OCI-M2 (cell line): ENCODE measurements at regions not wholly inside any gene's neighbourhood (a gene's known extent, or its start where the extent isn't known, plus 50 kb on each side); places are given as distances from the start of the nearest gene placed in this dataset.
"Not testable (repeated sequence)": the region's sequence is repeated elsewhere in the genome, so short reads cannot be mapped to it uniquely, and the experiment has no call there.

Source experiments
- DNase-seq: peaks from one replicate; lab custom pipeline; 2025; ENCODE audit not compliant: unreplicated experiment; lab: John Stamatoyannopoulos, UW

DNA sequence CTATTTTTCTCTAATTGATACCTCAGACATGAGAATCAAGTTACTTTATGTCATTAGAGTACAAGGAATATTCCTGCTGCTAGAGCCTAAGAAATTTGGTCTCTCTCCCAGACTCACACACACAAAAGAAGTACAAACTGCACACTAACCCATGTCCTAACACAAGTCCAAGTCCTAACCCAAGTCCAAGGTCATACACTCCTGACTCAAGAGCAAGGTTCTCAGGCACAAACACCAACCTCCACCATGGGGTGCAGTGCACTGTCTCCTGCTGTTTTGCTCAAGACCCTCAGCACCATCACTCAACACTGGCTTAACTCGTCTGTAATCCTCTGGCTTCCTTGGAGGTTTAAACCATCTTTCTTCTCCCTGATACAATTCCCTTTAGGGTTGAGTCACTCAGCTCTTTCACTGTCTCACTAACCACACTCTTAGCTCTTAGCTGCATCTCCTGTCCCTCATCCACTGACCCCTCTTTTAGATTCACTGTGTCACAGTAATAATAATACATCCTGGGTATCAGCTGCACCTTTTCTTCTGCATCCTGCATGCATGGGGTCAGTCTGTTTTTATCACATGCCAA lies 129.8 kb downstream of the BCL2L11 start:
- no peak for DNase-seq

DNA sequence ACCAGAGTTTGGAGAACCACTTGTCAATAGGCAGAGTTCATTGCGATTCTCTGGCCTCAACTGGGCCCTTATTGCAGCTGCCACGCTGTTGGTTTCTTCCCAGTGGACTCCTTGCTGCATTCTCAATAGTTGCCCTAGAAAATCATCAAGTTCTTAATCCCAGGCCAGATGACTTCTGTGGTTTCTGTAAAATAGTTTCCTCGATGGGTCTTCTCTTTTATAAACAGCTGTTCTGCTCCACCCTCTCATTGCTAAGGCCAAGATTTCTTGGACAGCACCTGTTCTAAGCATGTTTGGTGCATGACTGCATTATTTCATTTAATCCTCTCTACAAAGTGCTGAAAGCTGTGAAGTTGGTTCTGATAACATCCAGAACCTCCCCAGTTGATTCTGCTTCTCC lies 131.0 kb downstream of the BCL2L11 start:
- DNase-seq: no peak

DNA sequence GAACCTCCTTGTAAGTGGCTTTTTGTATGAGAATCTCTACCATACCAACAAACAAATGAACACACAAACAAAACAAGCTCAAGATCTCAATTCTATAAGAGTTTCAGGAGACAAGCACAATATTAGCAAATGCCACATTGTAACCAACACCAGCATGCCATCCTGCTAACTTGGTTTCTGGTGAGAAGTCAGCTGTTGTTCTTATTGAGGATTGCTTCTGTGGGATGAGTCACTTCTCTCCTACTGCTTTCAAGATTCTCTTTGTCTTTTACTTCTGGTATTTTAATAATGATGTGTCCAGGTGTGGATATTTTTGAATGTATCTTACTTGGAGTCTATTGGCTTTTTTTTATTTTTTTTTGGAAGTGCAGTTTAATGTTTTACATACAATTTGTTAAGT lies 131.7 kb downstream of the BCL2L11 start:
- no peak for DNase-seq

DNA sequence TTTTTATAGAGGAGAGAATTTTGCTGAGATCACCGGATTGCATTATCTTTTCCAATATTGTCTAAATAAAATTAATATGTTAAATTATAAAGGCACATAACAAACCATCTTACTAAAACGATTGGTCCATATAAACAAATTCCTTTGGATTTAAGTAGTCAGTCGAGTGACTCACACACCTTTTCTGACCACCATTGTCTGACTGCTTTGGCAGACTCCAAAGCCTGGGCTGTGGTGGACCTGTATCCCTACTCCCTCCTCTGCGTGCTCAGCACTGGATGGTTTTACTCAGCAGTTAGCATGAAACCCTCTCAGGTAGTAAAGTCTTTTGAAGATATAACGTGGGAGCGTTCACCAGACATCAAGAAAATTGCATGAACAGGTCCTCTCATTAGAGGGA lies 134.2 kb downstream of the BCL2L11 start:
- not testable (repeated sequence) for DNase-seq

DNA sequence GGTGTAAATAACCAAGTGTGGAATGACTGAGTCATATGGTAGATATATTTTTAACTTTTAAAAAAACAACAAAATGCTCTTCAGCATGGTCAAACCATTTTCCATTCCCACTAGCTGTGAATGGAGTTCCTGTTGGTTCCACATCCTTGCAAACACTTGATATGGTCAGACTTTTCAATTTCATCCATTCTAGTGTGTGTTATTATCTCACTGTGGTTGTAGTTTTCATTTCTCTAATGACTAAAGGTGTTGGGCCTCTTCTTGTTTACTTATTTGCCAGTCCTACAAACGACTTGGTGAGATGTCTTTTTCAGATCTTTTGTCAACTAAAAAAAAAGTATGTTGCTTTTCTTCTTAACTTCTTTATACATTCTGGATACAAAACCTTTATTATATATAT lies 135.9 kb downstream of the BCL2L11 start:
- DNase-seq: not testable (repeated sequence)

DNA sequence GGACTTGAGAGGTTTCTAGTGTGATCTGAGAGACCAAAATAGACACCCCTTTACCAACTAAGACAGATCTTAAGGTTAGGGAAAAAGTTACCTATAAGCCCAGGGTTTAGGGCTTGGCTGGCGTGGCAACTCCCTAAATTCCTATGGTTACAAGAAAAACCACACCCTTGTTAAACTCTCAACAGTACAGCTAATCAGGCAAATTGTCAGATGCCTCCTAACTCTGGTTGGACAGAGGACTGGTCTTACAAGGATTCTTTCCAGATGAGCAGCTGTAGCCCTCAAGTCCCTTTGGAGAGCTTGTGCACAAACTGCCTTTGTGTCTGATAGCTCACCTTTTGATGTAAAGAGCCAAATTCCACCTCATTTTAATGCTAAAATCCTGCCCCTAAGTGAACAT lies 136.9 kb downstream of the BCL2L11 start:
- not testable (repeated sequence) for DNase-seq

DNA sequence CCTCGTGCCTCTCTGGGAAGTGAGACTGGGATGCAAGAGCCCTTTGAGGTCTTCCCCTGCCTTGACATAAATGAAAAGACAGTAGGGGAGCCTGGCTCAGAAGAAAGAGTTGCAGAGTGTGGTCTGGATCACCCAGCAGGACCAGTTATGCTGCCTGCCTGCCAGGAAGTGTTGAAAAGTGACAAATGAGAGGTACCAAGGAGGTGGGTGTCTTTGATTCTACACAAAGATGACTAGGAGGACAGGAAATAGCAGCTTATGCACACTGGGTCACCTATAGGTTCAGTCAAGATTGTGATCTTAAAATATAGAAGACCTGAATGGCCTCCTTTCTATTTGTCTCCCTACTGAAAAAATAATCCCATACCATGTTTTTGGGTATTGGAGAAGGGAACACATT lies 137.6 kb downstream of the BCL2L11 start:
- DNase-seq: not testable (repeated sequence)

DNA sequence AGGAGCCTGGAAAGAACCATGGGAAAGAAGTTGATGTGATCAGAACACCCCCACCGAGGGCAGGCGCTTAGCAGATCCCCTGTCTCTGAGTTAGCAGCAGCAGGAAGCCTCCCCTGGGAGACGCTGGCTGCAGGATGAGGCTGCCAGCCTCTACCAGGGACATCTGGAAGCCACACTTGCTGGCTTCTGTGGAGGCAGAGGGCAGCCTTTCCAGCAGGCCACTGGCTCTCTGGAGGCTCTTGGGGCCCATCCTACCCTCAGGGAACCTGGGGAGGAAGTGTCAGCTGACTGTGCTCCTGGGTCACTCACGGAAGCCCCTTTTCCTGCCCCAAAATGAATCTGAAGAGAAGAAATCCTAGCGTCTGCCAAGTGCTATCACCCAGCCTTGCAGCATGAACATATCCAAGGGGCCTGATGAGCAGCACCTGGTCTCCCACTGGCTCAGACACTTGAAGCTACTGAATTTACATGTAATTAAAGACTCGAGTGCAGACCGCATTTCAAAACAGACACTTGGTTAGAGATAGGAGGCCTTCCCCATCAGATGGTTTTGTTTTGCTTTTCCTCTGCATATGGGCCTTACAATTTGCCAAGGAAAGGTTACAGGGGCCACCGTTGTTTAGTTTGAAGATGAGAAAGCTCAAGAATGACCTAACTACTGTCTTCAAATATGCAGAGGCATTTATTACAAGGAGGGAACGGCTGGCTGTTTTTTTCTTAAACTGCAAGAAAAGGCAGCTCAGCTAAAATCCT lies 142.1 kb downstream of the BCL2L11 start:
- not testable (repeated sequence) for DNase-seq

DNA sequence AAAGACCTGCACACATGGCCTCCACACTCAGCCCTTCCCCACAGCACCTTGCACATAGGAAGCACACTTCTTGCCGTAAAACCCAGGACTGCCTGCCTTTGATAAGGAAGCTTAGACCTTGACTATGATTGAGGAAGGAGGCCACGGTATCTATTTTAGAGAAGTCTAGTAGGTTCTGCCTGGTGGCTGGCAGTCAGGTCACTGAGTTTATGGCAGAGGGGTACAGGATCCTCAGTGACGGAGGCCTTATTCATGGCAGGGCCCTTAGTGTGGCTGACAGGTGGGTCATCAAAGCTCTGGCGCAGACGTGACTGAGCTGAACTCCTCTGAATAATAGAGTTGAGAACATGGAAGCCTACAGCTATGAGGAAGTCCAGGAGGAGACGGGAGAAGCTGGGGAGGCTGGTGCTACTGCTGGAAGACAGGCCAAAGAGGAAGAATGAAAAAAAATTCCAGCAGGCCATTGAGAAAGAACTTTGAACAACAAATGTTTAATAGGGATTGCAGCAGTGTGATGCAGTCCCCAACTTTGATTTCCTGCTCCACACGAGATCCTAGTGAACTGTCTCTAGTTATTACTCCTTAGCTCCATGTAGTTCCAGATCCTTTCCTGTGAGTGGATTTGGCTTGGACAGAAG lies 142.8 kb downstream of the BCL2L11 start:
- not testable (repeated sequence) for DNase-seq

DNA sequence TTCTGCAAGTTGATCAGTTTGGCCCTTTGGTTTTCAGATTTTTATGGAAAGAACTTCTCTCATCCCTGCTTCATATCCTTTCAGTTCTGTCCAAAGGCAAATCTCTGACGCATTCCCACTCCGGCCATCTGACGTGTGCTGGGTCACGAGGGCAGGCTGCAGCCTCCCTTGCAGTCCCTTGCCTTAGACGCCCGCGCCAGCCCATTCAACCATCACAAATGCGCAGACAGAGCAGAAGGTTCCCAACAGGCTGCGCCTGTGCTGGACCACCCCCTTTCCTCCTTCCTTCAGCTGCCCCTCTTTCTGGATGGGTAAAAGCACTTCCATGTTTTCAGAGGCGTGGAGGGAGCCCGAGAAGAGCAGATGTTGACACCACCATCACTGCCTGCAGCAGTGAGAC lies 144.2 kb downstream of the BCL2L11 start:
- DNase-seq: not testable (repeated sequence)

DNA sequence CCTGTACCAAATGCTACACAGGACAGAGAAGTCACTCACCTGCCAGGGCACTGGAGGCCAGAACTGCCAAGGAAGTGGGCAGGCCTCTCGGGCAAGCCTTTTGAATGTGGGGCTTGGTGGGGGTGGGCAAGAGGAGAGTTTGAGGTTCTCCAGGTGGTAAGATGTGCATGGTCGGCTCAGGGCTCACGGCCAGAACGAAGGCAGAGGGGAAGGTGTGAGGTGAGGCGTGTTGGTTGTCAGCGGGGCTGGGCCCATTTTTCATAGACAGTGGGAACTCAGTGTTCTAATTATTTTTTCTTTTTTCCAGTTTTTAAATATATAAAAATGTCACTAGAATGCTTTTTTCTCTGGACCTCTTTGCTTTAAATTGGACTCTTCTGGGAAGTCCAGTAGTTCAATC lies 145.8 kb downstream of the BCL2L11 start:
- DNase-seq: not testable (repeated sequence)

DNA sequence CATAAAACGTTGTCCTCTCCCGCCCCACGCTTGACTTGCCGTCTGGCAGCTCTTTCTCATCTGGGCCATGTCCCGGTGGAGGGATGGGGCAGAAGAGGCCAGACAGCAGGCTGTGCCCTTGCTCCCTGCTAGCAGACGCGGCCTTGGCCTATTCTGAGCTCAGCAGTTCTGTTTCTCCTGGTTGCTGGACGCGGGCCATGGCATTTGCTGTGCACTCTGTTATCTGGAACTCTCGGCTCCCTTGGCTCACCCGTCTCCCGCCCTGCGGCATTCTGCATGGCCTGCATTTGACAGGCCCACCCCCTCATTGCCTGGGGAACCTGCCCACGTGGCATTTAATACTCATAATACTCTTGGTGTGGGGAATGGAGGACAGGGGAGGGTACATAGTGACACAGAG lies 146.3 kb downstream of the BCL2L11 start:
- DNase-seq: not testable (repeated sequence)

DNA sequence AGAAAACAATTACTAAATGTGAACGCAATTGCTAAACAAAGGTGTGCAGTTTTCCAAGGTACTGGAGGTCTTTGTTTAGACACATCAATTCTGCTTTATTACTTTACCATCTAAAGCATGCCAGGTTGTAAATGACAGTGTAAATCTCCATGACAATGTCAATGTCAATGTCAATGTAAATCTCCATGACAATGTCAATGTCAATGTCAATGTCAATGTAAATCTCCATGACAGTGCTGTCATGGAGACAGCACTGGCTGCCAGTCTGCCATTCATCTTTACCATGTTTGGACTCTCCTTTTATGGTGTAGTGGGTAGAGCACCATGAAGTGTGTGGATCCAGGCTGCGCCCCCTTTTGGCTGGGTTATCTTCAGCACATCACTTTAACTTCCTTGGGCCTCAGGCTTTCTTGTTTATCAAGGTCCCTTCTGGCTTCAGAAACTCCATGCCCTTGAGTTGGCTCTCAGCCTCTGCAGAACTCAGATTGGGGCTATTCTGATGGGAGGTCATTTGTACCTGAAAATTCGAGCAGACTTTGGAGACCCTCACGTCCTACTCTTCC lies 149.1 kb downstream of the BCL2L11 start:
- DNase-seq: not testable (repeated sequence)

DNA sequence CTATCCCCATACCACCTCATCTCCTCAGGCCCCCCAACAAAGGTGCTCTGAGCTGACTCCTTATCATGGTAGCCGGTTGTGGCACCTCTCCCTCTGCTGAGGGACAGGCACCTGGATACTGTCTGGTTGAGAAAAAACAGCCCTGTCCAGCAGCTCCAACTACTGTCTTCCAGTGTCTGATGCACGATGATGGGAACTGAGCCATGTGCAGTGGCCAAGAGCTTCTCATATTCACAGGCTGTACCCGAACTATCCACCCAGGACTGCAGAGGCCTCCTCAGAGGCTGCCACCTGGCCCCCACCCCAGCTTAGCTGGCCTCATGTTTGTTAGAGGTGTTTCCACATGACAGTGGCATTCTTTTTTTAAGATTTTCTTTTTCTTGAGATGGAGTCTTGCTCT lies 149.9 kb downstream of the BCL2L11 start:
- not testable (repeated sequence) for DNase-seq

DNA sequence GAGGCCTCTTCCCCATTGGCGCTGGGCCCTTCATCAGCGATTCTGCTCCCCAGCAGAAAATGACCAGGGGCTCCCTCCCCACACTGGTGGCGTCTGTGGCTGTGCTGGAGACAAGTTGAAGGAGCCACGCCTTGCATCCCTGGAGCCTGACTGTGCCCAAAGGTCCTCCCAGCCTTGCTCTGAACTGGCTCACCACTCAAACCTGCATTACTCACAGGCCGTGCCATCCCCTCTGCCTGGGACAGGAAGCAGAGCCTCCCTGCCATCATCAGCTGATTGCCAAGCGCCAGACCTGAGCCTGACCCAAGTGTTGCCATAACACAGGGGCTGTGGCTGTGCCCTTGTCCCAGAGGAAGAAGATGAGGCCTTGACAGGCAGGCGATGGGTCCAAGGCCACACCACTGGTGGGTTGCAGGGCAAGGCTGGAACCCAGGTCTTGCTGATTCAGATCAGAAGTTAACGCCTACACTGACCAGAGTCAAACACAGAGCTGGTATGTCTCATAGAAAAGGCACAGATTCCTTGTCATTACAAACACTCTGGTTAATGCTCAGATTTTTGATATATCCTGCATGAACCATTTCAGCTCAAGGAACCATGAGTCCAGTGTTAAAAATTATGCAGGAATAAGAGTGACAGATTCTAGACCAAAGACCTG lies 151.1 kb downstream of the BCL2L11 start:
- DNase-seq: not testable (repeated sequence)

DNA sequence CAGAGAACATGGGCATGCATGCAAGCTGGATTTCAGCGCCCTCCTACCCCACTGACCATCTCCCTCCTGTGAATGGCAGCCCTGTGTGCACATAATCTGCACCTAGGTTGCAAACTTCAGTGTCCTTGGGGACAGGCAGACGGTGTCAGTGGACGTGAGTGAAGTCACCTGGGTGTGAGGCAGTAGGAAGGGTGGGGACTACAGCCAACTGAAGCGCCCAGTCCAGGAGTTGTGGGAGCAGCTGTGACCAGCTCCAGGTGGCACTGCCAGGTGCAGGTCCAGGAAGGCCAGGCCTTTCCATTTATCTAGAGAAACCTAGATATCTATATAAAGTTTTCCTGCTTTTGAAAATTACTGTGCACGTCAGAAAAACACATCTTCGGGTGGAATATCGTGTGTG lies 152.3 kb downstream of the BCL2L11 start:
- not testable (repeated sequence) for DNase-seq

DNA sequence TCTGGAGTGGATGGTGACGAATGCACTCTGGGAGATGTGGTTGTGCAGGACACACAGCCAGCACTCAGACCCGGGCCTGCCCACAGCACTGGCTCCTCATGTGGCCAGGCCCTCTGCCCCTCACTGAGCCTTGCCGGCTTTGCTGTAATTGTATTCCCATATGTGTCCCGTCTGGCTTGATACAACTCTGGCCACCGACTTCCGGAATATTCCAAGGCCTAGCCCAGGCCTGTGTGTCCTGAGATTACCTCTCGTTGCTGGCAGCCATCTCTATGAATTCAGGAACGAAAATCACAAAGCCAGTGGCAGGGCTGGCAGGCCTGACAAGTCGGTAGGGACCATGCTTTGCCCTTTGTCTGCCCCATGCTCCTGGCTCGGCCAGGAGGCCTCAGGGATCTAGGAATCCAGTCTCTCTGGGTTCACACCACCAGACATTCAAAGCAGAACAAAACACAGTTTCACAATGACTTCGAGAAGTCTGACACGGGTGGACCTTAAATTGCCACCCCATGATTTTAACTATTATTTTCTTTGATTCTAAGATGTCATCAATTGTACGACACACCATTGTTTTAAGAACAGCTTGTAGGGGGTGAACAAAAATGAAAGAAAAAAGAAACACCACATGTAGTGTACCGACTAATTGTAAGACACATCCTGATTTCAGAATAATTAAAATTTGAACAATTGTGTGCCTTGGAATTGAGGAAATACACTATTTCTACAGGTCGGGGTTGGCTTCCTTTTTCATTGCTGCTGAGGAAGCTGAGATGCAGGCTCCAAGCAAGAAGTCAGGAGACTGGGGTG lies 154.5 kb downstream of the BCL2L11 start:
- not testable (repeated sequence) for DNase-seq

DNA sequence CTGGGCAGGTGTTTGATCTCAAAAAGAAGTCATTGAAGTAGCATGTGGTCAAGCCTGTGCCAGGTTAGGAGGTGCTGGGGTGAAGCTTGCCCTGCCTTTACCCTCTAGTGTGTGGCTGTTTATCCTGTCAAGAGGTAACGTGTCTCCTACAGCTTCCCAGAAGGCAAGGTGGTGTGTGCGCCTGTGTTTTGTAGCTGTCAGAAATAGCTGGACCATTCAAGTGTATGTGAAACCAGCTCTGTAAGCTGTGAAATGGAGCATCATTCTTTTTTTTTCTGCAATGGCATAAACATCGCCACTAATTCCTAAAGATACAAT lies 155.1 kb downstream of the BCL2L11 start:
- DNase-seq: not testable (repeated sequence)

DNA sequence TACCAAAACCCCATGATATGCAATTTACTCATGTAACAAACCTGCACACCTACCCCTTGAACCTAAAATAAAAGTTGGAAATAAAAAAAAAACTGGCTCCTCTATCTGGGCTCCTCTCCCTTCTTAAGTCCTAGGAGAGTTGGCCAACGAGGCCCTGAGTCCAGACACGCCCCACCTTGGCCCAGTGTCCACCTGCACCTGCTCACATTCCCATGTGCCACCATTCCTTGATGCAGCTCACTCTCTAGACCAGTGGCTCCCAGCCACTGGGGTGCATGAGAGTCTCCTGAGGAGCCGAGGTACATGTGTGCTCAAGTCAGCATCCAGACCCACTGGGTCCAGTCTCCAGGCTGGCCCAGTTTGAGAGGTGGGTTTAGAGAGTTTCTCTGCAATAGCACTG lies 157.4 kb downstream of the BCL2L11 start:
- not testable (repeated sequence) for DNase-seq

DNA sequence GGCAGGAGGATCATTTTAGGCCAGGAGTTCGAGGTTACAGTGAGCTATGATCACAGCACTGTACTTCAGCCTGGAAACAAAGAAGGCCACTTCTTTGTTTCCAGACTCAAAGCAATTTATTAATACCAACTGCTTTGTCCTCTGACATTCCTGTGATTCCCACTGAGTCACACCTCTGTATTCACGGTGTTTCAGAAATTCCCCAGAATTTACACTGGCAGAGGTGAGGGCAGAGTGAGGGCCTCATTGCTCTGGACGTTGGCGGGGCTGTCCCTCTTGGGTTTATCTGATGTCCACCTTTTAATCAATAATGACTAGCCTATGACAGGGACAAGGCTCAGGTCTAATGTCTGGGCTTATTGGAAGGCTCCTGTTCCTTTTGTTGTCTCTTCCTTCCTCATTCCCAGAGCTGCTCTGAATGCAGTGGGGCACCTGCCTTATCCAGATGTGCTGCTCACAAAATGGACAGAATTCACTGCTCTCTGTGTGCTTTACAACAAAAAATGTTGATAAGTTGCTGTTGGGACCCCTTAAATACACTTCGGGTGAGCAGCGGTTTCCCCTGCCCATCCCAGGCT lies 160.1 kb downstream of the BCL2L11 start:
- DNase-seq: not testable (repeated sequence)
